ENCODE measurements at regions not wholly inside any gene's neighbourhood (a gene's known extent, or its start where the extent isn't known, plus 50 kb on each side); places are given as distances from the start of the nearest gene placed in this dataset.
"Not testable (repeated sequence)": the region's sequence is repeated elsewhere in the genome, so short reads cannot be mapped to it uniquely, and the experiment has no call there.

DNA sequence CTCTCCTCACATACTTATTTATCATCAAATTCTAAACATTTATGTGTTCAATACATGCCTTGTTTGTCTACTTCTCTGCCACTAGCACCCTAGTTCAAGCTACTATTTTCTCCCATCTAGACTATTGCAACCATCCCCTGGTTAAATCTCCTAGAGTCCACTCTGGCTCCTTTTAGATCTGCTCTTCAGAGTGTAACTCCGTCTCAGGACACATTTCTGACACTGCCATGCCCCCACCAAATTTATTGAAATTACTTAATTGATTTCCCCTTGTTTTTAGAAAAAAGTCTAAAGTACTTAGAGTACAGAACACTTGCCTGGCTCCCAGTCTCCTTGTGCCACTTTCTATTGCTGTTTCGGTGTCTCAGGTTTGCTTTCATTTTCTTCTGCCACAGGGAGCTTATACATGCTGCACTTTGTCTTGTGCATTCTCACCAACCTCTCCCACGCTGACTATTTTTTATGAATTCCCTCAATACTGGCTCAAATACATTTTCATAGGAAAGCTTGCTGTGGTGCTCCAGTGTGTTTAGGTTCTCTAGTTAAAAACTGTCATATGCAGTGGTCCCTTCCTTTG is 792.3 kb downstream of the DIPK2A start:
- DNase-seq = no peak

DNA sequence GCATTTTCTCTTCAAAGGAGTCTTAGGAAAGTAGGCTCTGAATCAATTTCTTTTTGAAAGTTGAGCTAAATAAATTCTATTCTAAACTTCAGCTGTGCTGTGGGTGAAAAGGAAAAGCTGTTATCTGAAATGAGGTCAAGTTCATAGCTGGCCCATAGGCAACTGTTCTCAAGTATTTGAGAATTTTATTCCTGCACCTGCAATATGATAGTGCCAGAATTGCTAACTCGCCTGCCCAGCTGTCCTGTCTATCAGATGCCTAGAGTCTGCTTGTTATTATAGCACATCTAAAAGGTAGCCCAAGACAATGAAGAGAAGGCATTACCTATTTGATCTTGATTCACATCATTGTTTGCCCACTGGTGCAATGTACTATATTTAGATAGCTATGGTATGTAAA is 798.7 kb downstream of the DIPK2A start:
- DNase-seq = no peak

DNA sequence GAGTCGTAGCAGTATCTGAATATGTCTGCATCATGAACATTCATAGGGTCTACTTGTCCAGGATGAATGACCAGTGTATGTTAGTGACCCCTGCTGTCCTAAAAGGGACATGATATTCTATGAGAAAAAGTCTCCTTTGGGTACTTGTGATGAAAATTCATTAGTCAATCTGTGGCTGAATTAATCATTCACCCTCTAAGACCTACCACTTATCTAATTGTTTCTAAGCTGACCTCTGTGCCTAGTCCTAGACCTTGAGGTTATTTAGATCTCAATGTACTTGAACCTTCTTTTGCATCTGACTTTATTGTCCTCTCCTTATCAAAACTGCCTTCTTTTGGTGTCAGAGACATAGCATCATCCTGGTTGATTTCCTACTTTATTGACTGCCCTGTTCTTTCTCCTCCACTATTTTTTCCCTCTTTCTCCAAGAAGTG is 799.3 kb downstream of the DIPK2A start:
- DNase-seq = no peak

DNA sequence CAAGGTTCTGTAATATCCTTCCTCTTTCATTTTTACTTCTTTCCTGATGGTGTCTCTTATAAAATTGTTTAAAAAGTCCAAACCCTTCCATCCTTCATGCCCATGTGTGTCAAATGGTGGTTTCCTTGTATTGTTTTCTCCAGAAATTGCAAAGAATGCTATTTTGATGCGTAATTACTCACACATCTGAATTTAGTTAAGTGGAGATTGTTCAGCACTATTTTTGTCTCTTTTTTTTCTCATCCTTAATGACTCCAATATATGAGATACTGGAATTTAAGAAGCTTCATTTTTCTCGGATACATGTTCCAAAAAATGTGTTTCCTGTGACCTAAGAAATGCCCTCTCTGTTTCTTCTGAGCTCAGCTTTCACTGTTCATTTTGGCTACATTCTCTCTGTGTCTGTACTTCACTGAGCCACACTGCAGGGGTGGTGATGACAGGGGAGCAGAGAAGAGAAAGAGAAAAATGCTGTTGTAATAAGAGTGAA is 799.8 kb downstream of the DIPK2A start:
- no peak for DNase-seq

DNA sequence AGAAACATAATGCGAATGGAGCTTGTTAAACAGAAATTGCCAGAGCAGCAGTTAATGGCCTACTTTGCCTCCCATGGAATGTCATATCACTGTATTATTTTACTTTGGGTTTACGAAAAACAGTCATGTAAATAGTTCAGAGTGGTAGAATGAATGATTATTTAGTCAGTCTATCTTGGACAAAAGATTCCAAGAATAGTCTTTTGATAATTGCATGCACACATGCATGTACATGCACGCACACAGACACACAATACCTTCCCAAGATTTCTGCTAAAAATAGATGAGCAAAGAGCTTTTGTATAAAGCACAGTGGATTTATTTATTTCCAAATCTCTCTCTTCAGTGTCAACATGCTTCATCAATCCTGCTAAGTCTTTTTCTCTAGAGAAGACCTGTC is 800.7 kb downstream of the DIPK2A start:
- DNase-seq = no peak

DNA sequence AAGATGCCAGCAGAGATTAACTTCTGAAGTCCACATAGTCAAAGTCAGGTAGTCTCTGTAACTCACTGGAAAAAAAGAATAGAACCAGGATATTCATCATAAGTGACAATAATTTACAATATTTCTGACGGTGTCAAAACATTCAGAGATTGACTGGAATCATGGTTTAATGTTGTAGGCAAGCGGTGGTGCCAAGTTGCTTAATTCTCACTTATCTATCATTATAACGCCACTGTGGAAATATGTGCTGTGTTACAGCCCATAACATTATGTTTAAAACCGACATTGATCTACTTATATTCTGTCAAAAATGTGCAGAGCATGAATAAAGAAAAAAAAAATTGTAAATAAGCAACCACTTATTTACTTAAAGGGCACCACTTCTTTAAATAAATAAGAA is 801.7 kb downstream of the DIPK2A start:
- no peak for DNase-seq

DNA sequence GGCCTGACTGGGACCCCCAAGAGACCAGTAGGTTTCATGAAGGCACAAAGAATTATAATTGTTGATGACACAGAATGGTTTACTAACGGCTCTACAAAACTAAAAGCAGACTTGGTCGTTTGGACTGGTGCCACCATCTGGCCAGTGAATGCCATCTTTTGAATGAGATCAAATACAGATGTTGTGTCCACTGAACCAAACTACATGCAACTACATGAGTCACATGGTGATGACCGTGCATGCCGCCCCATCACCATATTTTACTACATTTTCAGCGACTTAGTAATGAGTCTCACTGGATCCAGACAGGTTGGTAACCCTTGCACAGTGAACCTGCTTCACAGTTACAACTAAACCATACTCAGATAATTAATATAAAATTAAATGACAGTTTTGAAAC is 803.3 kb downstream of the DIPK2A start:
- DNase-seq = no peak

DNA sequence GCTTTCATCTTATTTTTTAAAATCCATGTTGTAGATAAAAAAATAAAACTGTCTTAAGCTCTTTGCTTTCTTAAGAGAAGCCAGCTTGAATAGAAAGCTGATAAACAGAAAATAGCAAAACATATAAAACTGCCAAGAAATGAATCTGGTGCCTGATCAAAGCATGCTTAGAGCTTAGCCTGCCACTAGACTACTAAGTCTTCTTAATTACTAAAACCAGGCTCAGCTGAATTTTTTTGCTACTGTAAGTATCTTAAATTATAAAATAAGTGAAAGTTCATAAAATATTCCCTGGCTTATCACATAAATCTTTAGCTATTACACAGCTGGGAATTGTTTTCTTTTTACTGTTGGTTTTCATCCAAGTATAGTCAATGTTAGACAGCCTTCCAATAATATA is 803.9 kb downstream of the DIPK2A start:
- DNase-seq = no peak

DNA sequence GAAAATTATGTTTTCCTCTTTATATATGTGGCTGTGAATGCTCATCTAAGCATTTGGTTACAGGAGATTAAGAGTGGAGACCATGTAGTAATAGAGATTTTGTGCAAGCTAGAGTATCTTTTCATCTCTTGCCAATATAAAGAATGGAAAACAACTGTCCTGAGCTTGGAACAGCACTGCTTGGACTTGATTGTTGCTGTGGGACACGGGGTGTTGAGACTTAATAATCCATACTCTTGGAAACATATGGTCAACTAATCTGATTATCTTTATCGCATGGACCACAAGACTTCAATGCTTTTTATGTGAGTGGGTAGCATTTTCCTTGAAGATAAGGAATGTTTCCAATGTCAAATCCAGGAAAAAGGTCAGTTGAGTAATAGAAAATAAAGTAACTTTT is 806.3 kb downstream of the DIPK2A start:
- DNase-seq = no peak

DNA sequence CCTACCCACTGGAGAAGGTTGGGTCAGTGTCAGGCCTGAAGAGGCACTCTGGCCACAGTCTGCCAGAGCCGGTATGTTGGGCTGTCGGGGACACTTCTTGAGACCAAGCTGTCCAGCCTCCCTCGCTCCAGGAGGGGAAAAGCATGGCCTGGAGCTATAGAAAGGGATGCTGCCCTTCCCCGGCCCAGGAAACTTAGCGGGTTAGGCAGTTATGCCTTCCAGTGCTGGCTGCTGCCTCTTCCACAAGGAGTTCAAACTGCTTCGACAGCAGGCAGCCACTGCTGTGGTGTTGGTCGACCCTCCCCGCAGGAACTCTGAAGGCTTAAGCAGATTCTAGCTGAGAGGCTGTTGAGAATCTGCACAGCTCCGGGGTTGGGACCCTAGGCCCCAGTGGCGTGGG is 819.4 kb downstream of the DIPK2A start:
- no peak for DNase-seq

DNA sequence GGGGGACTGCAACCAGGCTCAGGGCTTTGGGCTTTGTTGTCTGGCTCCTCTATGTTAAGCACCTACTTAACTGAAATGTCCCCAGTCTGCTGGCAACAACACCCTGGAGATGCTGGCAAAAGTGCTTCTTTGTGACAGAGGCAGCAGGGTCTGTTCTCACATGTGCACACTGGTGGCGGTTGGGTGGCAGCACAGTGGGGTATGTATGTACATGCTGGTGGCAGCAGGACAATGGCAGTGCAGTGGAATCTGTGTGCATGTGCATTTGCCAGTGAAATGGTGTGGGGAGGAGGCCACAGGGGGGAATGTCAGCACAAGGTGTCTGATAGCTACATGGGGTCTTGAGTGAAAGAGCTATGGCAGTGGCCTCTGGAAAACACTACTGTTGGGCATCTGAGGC is 830.3 kb downstream of the DIPK2A start:
- no peak for DNase-seq

DNA sequence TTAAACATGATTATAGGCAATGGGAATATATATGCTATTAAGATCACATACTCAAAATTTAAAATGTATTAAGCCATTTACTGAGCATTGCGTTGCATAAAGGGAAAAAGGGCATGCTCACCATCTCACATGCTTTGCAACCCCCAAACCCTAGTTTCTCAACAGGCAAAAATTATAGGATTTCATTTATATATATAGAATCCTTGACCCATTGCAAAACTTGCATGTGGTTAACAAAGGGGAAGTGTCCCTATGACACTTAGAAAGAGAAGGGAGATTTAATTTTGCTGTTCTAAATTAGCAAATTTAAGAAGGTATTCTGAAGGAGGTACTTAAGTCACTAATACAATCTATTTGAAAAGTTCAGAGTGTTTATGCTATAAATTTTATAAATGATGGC is 837.8 kb downstream of the DIPK2A start:
- no peak for DNase-seq

DNA sequence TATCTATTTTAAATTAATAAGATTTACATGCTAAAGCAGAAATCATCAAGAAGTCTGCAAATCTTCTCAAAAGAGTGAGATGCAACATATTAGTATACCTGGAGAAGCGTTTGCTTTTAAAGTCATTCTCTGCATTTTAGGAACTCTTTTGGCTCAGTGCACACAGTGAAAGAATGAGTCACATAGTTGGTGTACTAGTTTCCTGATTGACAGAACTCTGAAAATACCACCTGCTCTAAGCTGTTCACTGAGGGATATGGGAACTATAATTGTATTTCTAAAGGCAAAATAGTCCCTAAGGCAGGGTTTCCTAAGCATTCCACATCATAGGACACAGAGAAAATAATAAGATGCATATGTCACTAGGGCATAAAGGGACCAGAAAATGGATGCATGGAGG is 838.5 kb downstream of the DIPK2A start:
- no peak for DNase-seq

DNA sequence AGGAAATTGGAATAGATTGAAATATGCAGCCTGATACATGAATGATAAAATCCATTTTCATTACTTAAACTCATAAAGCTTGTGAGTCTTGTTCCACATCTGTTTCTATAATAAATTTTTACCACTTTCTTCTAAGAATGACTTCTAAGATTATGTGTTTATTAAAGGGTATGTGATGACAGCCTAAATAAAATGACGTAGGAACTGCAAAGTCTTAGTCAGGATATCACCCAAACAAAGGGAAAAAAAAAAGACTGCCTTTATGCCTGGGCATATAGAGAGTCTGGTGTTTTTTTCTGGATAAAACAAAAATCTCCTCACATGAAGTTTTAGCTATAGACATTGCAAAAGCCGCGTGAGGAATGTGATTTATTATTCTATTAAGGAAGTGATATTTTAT is 844.0 kb downstream of the DIPK2A start:
- DNase-seq = no peak

DNA sequence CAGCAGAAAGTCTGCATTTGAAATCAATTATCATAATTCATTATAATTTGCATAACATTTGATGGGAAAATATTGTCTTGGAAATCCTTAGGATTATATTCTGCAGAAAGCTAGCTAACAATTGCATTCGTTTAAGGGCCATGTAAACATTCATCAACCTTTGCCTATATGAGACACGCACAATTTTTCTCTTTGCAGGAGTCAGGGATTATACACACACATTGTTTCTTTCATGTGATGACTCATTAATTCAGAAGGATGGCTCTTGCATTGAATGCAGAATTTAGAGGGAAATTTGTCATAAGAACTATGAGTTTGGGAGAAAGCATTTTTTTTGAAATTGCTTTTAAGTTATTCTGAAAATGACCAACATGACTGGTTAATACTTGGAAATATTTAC is 844.7 kb downstream of the DIPK2A start:
- no peak for DNase-seq

DNA sequence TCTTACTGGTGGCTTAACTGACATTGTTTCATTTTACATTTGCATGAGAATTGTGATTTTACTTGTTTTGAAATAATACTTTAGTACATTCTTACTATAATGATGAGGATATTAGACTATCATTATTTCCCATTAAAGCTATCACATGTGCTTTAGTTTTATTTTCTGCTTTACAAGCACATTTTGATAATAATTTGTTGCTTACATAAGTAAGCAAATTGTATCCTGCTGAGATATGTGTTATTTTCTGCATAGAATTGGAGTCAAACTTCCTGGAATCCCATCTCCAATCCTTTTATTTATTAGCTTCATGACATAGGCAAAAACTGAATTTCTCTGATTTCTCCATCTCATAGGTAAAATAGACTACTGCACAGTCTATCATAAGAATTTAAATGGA is 847.4 kb downstream of the DIPK2A start:
- DNase-seq = no peak

DNA sequence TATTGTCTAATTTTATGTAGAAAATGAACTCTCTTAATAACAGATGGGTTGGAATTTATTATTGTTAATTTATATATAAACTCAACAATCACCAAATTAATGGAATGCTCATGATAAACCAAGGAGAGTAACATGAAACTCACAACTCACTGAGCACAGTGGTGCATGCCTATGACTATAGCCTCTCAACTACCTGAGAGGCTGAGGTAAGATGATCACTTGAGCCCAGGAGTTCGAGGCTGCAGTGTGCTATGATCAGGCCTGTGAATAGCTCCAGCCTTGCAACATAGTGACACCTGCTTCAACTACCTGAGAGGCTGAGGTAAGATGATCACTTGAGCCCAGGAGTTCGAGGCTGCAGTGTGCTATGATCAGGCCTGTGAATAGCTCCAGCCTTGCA is 848.6 kb downstream of the DIPK2A start:
- DNase-seq = not testable (repeated sequence)

DNA sequence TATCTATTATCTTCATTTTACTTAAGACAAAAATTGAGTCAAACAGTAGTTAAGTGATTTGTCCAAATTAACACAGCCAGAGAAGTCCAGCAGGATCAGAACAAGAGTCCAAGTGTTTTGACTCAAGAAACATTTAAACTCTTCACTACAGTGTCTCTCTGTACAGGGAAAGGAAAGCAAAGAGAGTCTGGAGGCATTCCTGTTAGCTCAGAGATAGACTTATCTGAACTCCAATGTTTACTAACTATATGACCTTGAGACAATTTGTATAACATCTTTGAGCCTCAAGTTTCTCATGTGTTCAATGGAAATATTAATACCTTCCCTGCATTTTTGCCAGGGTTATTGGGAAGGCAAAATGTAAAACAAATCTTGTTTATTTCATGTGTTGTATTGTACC is 849.1 kb downstream of the DIPK2A start:
- DNase-seq = no peak

DNA sequence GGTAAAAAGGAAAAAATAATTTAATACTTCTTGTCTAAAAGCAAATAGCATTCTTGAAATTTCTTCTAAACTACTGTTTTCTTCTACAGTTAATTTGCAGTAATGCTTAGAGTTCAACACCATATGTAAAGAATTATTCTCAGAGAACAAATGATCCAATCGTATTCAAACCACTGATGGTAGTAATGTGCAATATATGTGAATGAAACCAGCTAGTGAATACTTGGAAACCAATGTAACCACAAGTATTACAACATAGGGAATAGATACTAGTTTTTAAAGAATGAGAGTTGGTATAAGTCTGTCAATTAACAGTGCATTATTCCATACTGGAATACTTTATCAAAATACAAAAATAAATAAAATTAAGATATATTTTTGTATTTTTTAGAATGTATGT is 850.0 kb downstream of the DIPK2A start:
- DNase-seq = no peak

DNA sequence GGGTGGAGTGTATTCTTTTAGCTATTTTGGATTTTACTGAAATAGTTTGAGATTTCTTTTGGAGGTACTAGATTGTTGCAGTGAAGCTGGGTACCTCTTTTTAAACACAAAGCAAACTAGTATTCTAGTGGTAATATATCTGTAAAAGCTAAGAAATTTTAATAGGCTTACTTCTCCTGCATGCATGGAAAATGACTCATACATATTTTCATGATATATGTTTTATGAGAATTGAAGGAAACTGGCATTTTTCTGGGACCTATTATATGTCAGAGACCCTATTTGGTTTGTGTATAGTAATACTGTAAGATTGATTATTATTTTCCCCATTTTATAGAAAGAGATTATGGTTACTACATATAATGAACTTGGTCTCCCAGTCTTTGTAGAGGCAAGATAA is 851.0 kb downstream of the DIPK2A start:
- DNase-seq = no peak

DNA sequence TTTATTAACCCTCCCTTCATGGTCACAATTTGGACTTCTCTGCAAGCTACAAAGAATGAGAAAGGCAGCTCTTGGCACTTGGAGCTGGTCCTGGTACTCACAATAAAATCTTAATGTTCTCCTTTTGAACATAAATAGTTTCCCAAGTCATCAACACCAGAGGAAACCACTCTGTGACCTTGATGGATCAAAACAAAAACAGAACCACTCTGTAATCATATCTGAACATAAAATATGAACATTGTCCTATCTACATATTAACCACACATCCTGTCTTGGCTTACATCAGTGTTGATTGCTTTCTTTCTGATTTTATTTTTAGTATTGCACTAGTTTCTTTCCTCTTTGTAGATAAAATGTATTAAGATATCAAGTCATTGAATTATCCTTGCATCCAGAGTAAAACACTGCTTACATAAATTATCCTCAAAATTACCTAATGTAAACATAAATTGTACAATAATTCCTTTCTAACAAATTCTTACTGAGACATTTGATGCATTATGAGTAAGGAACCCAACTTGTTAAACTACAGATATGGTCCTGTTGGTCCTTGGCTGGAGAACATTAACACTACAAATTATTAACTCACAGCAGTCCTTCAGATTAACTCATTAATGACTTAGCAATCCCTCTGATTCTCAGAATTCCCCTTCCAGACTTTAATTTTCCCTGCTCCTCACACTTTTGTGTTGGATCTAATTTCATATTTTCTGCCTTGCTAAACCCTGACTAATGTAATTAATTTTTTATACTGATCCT is 860.5 kb downstream of the DIPK2A start:
- DNase-seq = no peak

DNA sequence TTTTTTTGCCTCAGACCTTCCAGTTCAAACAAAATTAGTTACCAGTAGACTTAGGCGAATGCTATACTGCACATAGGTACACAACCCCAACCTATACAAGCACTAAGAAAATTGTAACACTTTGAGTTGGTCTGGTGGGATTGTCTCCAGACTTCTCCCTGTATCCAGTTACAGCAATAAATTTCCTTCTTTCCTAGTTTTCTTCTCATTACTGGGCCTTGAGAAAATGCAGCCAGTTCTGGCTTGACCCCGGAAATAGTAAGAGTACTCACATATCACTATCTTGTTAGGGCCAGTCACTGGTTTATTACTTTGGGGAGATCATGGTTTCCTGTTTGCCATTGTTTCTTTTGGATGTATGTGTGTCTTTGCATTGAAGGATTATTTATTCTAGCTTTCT is 868.4 kb downstream of the DIPK2A start:
- DNase-seq = no peak

DNA sequence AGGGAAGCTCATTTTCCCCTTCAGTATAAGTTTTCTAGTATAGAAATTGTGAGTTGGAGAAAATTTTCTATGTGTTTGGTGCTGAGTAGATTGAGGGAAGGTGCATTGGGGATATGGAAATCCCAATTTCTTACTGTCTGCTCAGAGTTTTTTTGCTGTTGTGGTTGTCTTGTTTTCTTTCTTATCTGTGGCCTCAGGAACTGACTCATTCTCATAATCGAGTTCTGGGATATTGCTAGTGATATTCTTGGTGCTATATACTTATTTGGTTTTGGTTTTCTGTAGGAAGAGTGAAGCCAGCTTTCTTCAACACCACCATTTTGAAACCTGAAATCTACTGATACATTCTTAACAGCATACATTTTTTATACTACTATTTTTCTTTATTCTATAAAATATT is 869.2 kb downstream of the DIPK2A start:
- DNase-seq = no peak

DNA sequence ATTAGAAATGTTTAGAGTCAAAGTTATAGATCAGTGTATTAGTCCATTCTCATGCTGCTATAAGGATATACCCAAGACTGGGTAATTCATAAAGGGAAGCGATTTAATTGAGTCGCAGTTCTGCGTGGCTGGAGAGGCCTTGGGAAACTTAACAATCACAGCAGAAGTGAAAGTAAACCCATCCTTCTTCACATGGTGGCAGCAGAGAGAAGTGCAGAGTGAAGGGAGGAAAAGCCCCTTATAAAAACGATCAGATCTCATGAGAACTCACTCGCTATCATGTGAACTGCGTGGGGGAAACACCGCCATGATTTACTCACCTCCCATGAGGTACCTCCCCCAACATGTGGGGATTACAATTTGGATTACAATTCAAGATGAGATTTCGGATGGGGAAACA is 871.5 kb downstream of the DIPK2A start:
- no peak for DNase-seq

DNA sequence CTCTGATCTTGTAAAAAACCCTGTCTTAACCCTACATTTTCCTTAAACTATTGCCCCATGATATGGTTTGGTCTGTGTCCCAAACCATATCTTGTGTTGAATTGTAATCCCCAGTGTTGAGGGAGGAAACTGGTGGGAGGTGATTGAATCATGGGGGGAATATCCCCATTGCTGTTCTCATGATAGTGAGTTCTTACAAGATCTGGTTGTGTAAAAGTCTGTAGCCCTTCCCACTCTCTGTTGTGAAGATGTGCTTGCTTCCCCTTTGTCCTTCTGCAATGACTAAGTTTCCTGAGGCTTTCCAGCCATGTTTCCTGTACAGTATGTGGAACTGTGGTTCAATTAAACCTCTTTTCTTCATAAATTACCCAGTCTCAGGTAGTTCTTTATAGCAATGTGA is 881.4 kb downstream of the DIPK2A start:
- no peak for DNase-seq

Measured in right forelimb (tissue), 1 donor.